SU-DHL-6 (cell line): ENCODE measurements at regions not wholly inside any gene's neighbourhood (a gene's known extent, or its start where the extent isn't known, plus 50 kb on each side); places are given as distances from the start of the nearest gene placed in this dataset.

Experiments used
- H2AFZ ChIP-seq: fragments of 200-600 bp; sonication (generic); 2 replicates; pipeline ENCODE4 v1.6.1; 2014; ENCODE audit warnings: low read depth, mild to moderate bottlenecking, moderate library complexity, mixed read lengths, antibody characterized with exemption, low read length; ENCODE audit not compliant: severe bottlenecking
- H3F3A ChIP-seq: fragments of 200-600 bp; shearing (Covaris generic); 2 replicates; pipeline ENCODE4 v1.6.0; 2016; ENCODE audit warnings: antibody characterized with exemption, mild to moderate bottlenecking; ENCODE audit not compliant: insufficient read depth
- H3K27ac ChIP-seq: fragments of 200-600 bp; sonication (generic); 2 replicates; pipeline ENCODE4 v1.5.1; 2016; ENCODE audit warnings: low read depth, mild to moderate bottlenecking, low read length, moderate library complexity, mixed read lengths
- H3K27me3 ChIP-seq: fragments of 200-600 bp; sonication (generic), shearing (Covaris generic); 2 replicates; pipeline ENCODE4 v1.6.0; 2014; ENCODE audit warnings: mild to moderate bottlenecking, low read length
- H3K36me3 ChIP-seq: fragments of 200-600 bp; sonication (generic); 2 replicates; pipeline ENCODE4 v1.6.1; 2014; ENCODE audit warnings: mild to moderate bottlenecking, low read length, mixed read lengths
- H3K4me2 ChIP-seq: fragments of 300-600, 200-600 bp; shearing (Covaris generic), sonication (generic); 2 replicates; pipeline ENCODE4 v1.6.0; 2014; ENCODE audit warnings: low read length, low read depth, mild to moderate bottlenecking; ENCODE audit not compliant: poor library complexity, severe bottlenecking
- H3K4me3 ChIP-seq: fragments of 200-600 bp; sonication (generic); 2 replicates; pipeline ENCODE4 v1.5.1; 2014; ENCODE audit warnings: antibody characterized with exemption, low read length, mild to moderate bottlenecking, mixed read lengths; ENCODE audit not compliant: insufficient read depth, poor library complexity, severe bottlenecking
- H3K79me2 ChIP-seq: fragments of 200-600 bp; sonication (generic); 2 replicates; pipeline ENCODE4 v1.6.1; 2014; ENCODE audit warnings: mild to moderate bottlenecking, low read length, moderate library complexity; ENCODE audit not compliant: insufficient read depth
- H3K9ac ChIP-seq: fragments of 200-600 bp; sonication (generic); 2 replicates; pipeline ENCODE4 v1.7.0; 2014; ENCODE audit warnings: mild to moderate bottlenecking, low read length
- H3K9me2 ChIP-seq: fragments of 200-600 bp; sonication (generic); replicated peaks from 2 replicates; pipeline ENCODE4 v1.6.1; 2014; ENCODE audit warnings: low read length; ENCODE audit not compliant: insufficient read depth
- H3K9me3 ChIP-seq: fragments of 200-600 bp; sonication (generic); 2 replicates; pipeline ENCODE4 v1.6.1; 2014; ENCODE audit warnings: low read length, mixed read lengths; ENCODE audit not compliant: insufficient read depth
- H4K20me1 ChIP-seq: fragments of 200-600 bp; sonication (generic); 2 replicates; pipeline ENCODE4 v1.6.1; 2014; ENCODE audit warnings: low read depth, mild to moderate bottlenecking, antibody characterized with exemption, low read length, moderate library complexity, mixed read lengths
- EZH2phosphoT487 ChIP-seq: fragments of 200-600 bp; sonication (generic), shearing (Covaris generic); conservative IDR thresholded peaks from 2 replicates; pipeline ENCODE4 v1.6.1; 2018; ENCODE audit warnings: mild to moderate bottlenecking, antibody characterized with exemption, low read length, moderate library complexity, mixed read lengths
- TF ChIP-seq, protein P1 (sequence below): fragments of 200-600 bp; sonication (generic); IDR thresholded peaks from one replicate; pipeline ENCODE4 v1.5.1; 2017; ENCODE audit warnings: antibody characterized with exemption, mild to moderate bottlenecking, low read length, moderate library complexity; ENCODE audit not compliant: insufficient read depth, poor library complexity, severe bottlenecking

DNA sequence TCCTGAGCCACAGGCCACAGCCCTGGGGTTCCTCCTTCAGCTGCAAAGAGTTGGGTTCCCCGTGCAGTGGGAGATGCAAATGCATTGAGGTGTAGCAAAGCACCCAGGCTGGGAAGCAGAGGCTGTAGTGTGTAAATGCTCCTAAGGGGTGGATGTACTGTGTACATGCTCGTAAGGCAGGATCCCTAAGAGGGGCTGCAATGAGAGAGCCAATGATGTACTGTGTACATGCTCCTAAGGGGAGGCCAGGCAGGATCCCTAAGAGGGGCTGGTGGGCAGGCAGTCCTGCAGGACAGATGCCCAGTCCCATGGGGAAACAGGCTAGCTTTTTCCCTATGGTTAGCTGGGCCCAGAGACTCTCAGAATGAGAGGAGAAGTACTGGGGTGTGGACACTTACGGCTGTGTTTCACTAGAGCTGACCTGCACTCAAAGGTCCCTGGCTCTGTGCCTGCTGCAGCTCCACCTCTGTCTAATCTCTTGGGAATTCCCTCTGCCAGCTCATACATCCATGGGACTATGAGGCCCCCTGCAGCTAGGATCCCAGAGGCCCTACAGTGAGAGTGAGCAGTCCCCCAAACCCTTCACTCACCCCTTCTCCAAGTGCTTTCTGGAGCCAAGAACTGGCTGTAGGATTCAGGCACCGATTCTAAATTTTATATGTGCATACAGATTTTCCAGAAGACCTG lies 261.9 kb upstream of the LUZP2 start:
- Histone ChIP-seq H3K27ac (no peak overlapping the region), H3K9me3 (no peaks in the 10 kb centered on the region), H3K27me3 (no peaks in the 10 kb centered on the region), H2AFZ (no peak overlapping the region), H3K9ac (no peak overlapping the region), H3K4me3 (no peak overlapping the region), H3K4me2 (no peak overlapping the region), H4K20me1 (no peaks in the 10 kb centered on the region), H3K79me2 (no peaks in the 10 kb centered on the region), H3F3A (no peaks in the 10 kb centered on the region), H3K9me2 (no peaks in the 10 kb centered on the region), H3K36me3 (no peaks in the 10 kb centered on the region)
- TF ChIP-seq, protein P1, sequence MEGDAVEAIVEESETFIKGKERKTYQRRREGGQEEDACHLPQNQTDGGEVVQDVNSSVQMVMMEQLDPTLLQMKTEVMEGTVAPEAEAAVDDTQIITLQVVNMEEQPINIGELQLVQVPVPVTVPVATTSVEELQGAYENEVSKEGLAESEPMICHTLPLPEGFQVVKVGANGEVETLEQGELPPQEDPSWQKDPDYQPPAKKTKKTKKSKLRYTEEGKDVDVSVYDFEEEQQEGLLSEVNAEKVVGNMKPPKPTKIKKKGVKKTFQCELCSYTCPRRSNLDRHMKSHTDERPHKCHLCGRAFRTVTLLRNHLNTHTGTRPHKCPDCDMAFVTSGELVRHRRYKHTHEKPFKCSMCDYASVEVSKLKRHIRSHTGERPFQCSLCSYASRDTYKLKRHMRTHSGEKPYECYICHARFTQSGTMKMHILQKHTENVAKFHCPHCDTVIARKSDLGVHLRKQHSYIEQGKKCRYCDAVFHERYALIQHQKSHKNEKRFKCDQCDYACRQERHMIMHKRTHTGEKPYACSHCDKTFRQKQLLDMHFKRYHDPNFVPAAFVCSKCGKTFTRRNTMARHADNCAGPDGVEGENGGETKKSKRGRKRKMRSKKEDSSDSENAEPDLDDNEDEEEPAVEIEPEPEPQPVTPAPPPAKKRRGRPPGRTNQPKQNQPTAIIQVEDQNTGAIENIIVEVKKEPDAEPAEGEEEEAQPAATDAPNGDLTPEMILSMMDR = no peak
- no peak for TF ChIP-seq EZH2phosphoT487

GRCh38 chr11:24238771-24239645 lies 257.8 kb upstream of the LUZP2 start:
- no peak overlapping the region for H3K9ac ChIP-seq
- H3K9me2 ChIP-seq = no peaks in the 10 kb centered on the region
- TF ChIP-seq, protein P1 = no peak
- no peak for TF ChIP-seq EZH2phosphoT487
- H3F3A ChIP-seq = no peaks in the 10 kb centered on the region
- no peaks in the 10 kb centered on the region for H3K79me2 ChIP-seq
- H3K4me3 ChIP-seq = no peak overlapping the region
- no peaks in the 10 kb centered on the region for H4K20me1 ChIP-seq
- H3K27me3 ChIP-seq = no peaks in the 10 kb centered on the region
- H3K4me2 ChIP-seq = no peak overlapping the region
- H3K9me3 ChIP-seq = no peaks in the 10 kb centered on the region
- H3K27ac ChIP-seq = no peak overlapping the region
- H3K36me3 ChIP-seq = no peaks in the 10 kb centered on the region
- H2AFZ ChIP-seq = no peak overlapping the region

- Histone ChIP-seq H3K4me3 (no peak overlapping the region), H3K27me3 (no peaks in the 10 kb centered on the region), H3K36me3 (no peaks in the 10 kb centered on the region), H3K4me2 (no peak overlapping the region), H3F3A (no peaks in the 10 kb centered on the region), H2AFZ (no peak overlapping the region), H3K79me2 (no peaks in the 10 kb centered on the region), H3K9ac (no peak overlapping the region), H3K9me2 (no peaks in the 10 kb centered on the region), H3K9me3 (no peaks in the 10 kb centered on the region), H4K20me1 (no peaks in the 10 kb centered on the region), H3K27ac (no peak overlapping the region)
- no peak for TF ChIP-seq EZH2phosphoT487
- TF ChIP-seq, protein P1 = no peak
Observed at GRCh38 chr11:24239930-24240329, 256.9 kb upstream of the LUZP2 start.
